ENCODE measurements at regions not wholly inside any gene's neighbourhood (a gene's known extent, or its start where the extent isn't known, plus 50 kb on each side); places are given as distances from the start of the nearest gene placed in this dataset.

GRCh38 chr15:35693886-35694285, 147.9 kb upstream of the DPH6 start:
- TF ChIP-seq CTCF (IDR thresholded peaks at IDR 0.05): no peak
- TF ChIP-seq EZH2 (IDR thresholded peaks at IDR 0.05; ENCODE audit: borderline replicate concordance, insufficient read depth, low read depth, low read length, poor library complexity, severe bottlenecking): no peak
